HCT116 (cell line): ENCODE measurements at regions not wholly inside any gene's neighbourhood (a gene's known extent, or its start where the extent isn't known, plus 50 kb on each side); places are given as distances from the start of the nearest gene placed in this dataset.

ENCODE experiments used
- ATAC-seq: fragments of 200-7000 bp; cut with Tn5 transposase; 2 replicates; pipeline ENCODE4 v1.9.1; 2020; ENCODE audit warnings: mild to moderate bottlenecking, moderate library complexity
- BruUV-seq: library from RNA; stranded (reverse); fragments of 400-500 nt; replicated peaks from 2 replicates; lab custom pipeline; 2021; lab: Mats Ljungman, UMichigan
- CTCF ChIA-PET: fragments of 300-600 bp; sonication (Branson Sonifier 250); formaldehyde crosslinking; loops from one replicate; lab custom pipeline; 2021; ENCODE audit warnings: antibody characterized with exemption; lab: Charles Lee
- POLR2A ChIA-PET: fragments of 300-600, 350-600 bp; sonication (Branson Sonifier 250); formaldehyde crosslinking; loops from one replicate; lab custom pipeline; 2021; ENCODE audit warnings: antibody characterized with exemption; lab: Charles Lee
- RAD21 ChIA-PET, 2 experiments: fragments of 300-600 bp; sonication (Branson Sonifier 250); formaldehyde crosslinking; loops; one replicate each; lab custom pipeline; 2023; ENCODE audit warnings: low total read pairs in 2 of 2; ENCODE audit not compliant: uncharacterized antibody in 2 of 2, unreplicated experiment in 2 of 2, low non-redundant PET in 1 of 2; lab: Charles Lee
- DNase-seq: peaks from one replicate; pipeline ENCODE4 v3.0.0-alpha.2; 2010; ENCODE audit warnings: low read depth, low spot score
- H2AFZ ChIP-seq: fragments of 200-600 bp; shearing (Covaris generic), sonication (generic); 2 replicates; pipeline ENCODE4 v1.6.1; 2017; ENCODE audit warnings: low read depth, mixed run types, mixed read lengths, antibody characterized with exemption, low read length; ENCODE audit not compliant: poor library complexity, severe bottlenecking
- H3K27ac ChIP-seq: 2 replicates; pipeline ENCODE4 v1.5.1; 2012; ENCODE audit warnings: low read depth, low read length
- H3K27me3 ChIP-seq: fragments of 200-600 bp; sonication (generic); 2 replicates; pipeline ENCODE4 v1.6.1; 2016; ENCODE audit warnings: mixed run types, low read length, mixed read lengths; ENCODE audit not compliant: insufficient read depth
- H3K36me3 ChIP-seq, 2 experiments: fragments of 200-500 bp in 1 of 2; fragments of 200-600 bp in 1 of 2; sonication (Bioruptor generic) in 1 of 2; sonication (generic) in 1 of 2; 2 replicates each; pipeline versions ENCODE4 v1.5.1 to v1.6.1; 2014 to 2016; ENCODE audit warnings: low read length in 2 of 2, inconsistent platforms in 1 of 2, mixed read lengths in 1 of 2, mixed run types in 1 of 2; ENCODE audit not compliant: insufficient read depth in 2 of 2, control insufficient read depth in 1 of 2
- H3K4me1 ChIP-seq, 2 experiments: fragments of 200-600 bp in 1 of 2; sonication (generic) in 1 of 2; 2 replicates each; pipeline versions ENCODE4 v1.5.1 to v1.6.1; 2012 to 2017; ENCODE audit warnings: low read length in 2 of 2, inconsistent platforms in 1 of 2, mild to moderate bottlenecking in 1 of 2, mixed read lengths in 1 of 2, mixed run types in 1 of 2, moderate library complexity in 1 of 2; ENCODE audit not compliant: insufficient read depth in 2 of 2, control insufficient read depth in 1 of 2
- H3K4me2 ChIP-seq: fragments of 200-600 bp; sonication (generic); 2 replicates; pipeline ENCODE4 v1.6.1; 2017; ENCODE audit warnings: mixed run types, low read length, mixed read lengths
- H3K4me3 ChIP-seq, 2 experiments: fragments of 200-600 bp in 1 of 2; sonication (generic) in 1 of 2; replicated peaks in 1 of 2; 2 replicates each; pipeline ENCODE4 v1.5.1; 2011 to 2016; ENCODE audit warnings: low read length in 2 of 2, control low read depth in 1 of 2, low read depth in 1 of 2, mild to moderate bottlenecking in 1 of 2, mixed read lengths in 1 of 2, mixed run types in 1 of 2
- H3K79me2 ChIP-seq: fragments of 200-600 bp; sonication (generic); 2 replicates; pipeline ENCODE4 v1.6.1; 2017; ENCODE audit warnings: mild to moderate bottlenecking, mixed run types, low read length, moderate library complexity, mixed read lengths; ENCODE audit not compliant: insufficient read depth
- H3K9ac ChIP-seq: fragments of 200-600 bp; sonication (generic); 2 replicates; pipeline ENCODE4 v1.6.1; 2016; ENCODE audit warnings: low read length, mixed read lengths
- H3K9me2 ChIP-seq: fragments of 200-600 bp; sonication (generic), shearing (Covaris generic); 2 replicates; pipeline ENCODE4 v1.6.1; 2017; ENCODE audit warnings: mixed run types, mild to moderate bottlenecking, moderate library complexity; ENCODE audit not compliant: insufficient read depth
- H3K9me3 ChIP-seq, 2 experiments: fragments of 200-500 bp in 1 of 2; fragments of 200-600 bp in 1 of 2; sonication (Bioruptor generic) in 1 of 2; sonication (generic) in 1 of 2; 2 replicates each; pipeline ENCODE4 v1.6.1; 2014 to 2017; ENCODE audit warnings: low read length in 2 of 2, mixed read lengths in 2 of 2, inconsistent platforms in 1 of 2, low read depth in 1 of 2, mild to moderate bottlenecking in 1 of 2, mixed run types in 1 of 2, moderate library complexity in 1 of 2; ENCODE audit not compliant: control insufficient read depth in 1 of 2, insufficient read depth in 1 of 2
- H4K20me1 ChIP-seq: fragments of 200-600 bp; sonication (generic), shearing (Covaris generic); 2 replicates; pipeline ENCODE4 v1.6.1; 2017; ENCODE audit warnings: mixed run types, mild to moderate bottlenecking, moderate library complexity; ENCODE audit not compliant: insufficient read depth
- ATF3 ChIP-seq: IDR thresholded peaks from 2 replicates; pipeline ENCODE4 v1.6.1; 2012
- CBX3 ChIP-seq: IDR thresholded peaks from 2 replicates; pipeline ENCODE4 v1.6.1; 2012; ENCODE audit warnings: low read depth
- CEBPB ChIP-seq: IDR thresholded peaks from 2 replicates; pipeline ENCODE4 v1.6.1; 2012; ENCODE audit warnings: low read depth
- CTCF ChIP-seq, 3 experiments: fragments of 200-600 bp in 1 of 3; sonication (generic) in 1 of 3; IDR thresholded peaks in 2 of 3; conservative IDR thresholded peaks in 1 of 3; 2 replicates each; pipeline ENCODE4 v1.5.1; 2012 to 2017; ENCODE audit warnings: low read depth in 2 of 3, low read length in 2 of 3, antibody characterized with exemption in 1 of 3, borderline replicate concordance in 1 of 3, control low read depth in 1 of 3, mild to moderate bottlenecking in 1 of 3, mixed read lengths in 1 of 3, mixed run types in 1 of 3, moderate library complexity in 1 of 3; ENCODE audit not compliant: insufficient read depth in 1 of 3
- EGR1 ChIP-seq: IDR thresholded peaks from 2 replicates; pipeline ENCODE4 v1.6.1; 2012; ENCODE audit warnings: low read depth
- ELF1 ChIP-seq: IDR thresholded peaks from 2 replicates; pipeline ENCODE4 v1.6.1; 2012; ENCODE audit warnings: low read depth, borderline replicate concordance
- EZH2 ChIP-seq: fragments of 200-600 bp; sonication (generic); IDR thresholded peaks from 2 replicates; pipeline ENCODE4 v1.6.1; 2017; ENCODE audit warnings: antibody characterized with exemption, mixed run types
- FOSL1 ChIP-seq: IDR thresholded peaks from 2 replicates; pipeline ENCODE4 v1.6.1; 2012; ENCODE audit warnings: low read depth
- POLR2A ChIP-seq: IDR thresholded peaks from 2 replicates; pipeline ENCODE4 v1.7.0; 2011; ENCODE audit warnings: borderline replicate concordance; ENCODE audit not compliant: insufficient read depth, insufficient read length; ENCODE audit errors: extremely low read depth
- POLR2AphosphoS5 ChIP-seq: IDR thresholded peaks from 2 replicates; pipeline ENCODE4 v1.6.1; 2011; ENCODE audit warnings: mild to moderate bottlenecking, low read depth, low read length, moderate library complexity
- RAD21 ChIP-seq: IDR thresholded peaks from 2 replicates; pipeline ENCODE4 v1.6.1; 2012; ENCODE audit warnings: low read depth, mild to moderate bottlenecking
- REST ChIP-seq: IDR thresholded peaks from 2 replicates; pipeline ENCODE4 v1.6.1; 2012; ENCODE audit warnings: low read depth
- SIN3A ChIP-seq: IDR thresholded peaks from 2 replicates; pipeline ENCODE4 v1.6.1; 2012; ENCODE audit warnings: low read depth
- TCF7L2 ChIP-seq: IDR thresholded peaks from 2 replicates; pipeline ENCODE4 v1.7.0; 2011; ENCODE audit warnings: borderline replicate concordance, inconsistent platforms; ENCODE audit not compliant: insufficient read depth, insufficient read length; ENCODE audit errors: extremely low read depth
- ZBTB33 ChIP-seq: IDR thresholded peaks from 2 replicates; pipeline ENCODE4 v1.6.1; 2011; ENCODE audit warnings: mild to moderate bottlenecking, low read length, moderate library complexity; ENCODE audit not compliant: insufficient replicate concordance; ENCODE audit errors: extremely low read depth
- ZFX ChIP-seq: fragments of 450-650 bp; IDR thresholded peaks from 2 replicates; pipeline ENCODE4 v1.6.1; 2017
- ZNF274 ChIP-seq: fragments of 200-500 bp; sonication (Bioruptor generic); IDR thresholded peaks from 2 replicates; pipeline ENCODE4 v1.6.1; 2014; ENCODE audit warnings: mild to moderate bottlenecking, low read depth, low read length, inconsistent platforms
- intact Hi-C: fragments of 100-400 bp; cut with micrococcal nuclease; formaldehyde crosslinking; loops from 2 replicates; pipeline ENCODE4 v1.10.0; 2022

- Histone ChIP-seq H3K9me3 (peaks cover 3 to 14% of the 10 kb centered on the region in 2 experiments; a peak in 1 of 4 replicates), H3K4me3 (no peak overlapping the region), H3K9me2 (no peaks in the 10 kb centered on the region), H4K20me1 (no peaks in the 10 kb centered on the region), H3K4me1 (no peaks in the 10 kb centered on the region), H3K79me2 (no peaks in the 10 kb centered on the region), H3K27me3 (no peaks in the 10 kb centered on the region), H3K9ac (no peak overlapping the region), H3K36me3 (no peaks in the 10 kb centered on the region), H3K27ac (no peak overlapping the region), H3K4me2 (no peak overlapping the region), H2AFZ (no peak overlapping the region)
- RAD21 ChIA-PET = no interaction called here
- POLR2A ChIA-PET = no interaction called here
- TF ChIP-seq EGR1 = no peak
- no peak for TF ChIP-seq ZBTB33
- TF ChIP-seq POLR2AphosphoS5 = no peak
- TF ChIP-seq ELF1 = no peak
- TF ChIP-seq REST = no peak
- TF ChIP-seq SIN3A = no peak
- TF ChIP-seq CEBPB = no peak
- no peak for TF ChIP-seq TCF7L2
- TF ChIP-seq RAD21 = no peak
- no peak for TF ChIP-seq ZFX
- TF ChIP-seq FOSL1 = no peak
- TF ChIP-seq ATF3 = no peak
- no peak for TF ChIP-seq CTCF (IDR thresholded peaks at IDR 0.05 in 2 of 3, conservative IDR thresholded peaks at IDR 0.05 in 1 of 3; ENCODE audit: borderline replicate concordance in 1 of 3, insufficient read depth in 1 of 3, low read depth in 2 of 3, low read length in 2 of 3)
- no peak for TF ChIP-seq CBX3
- no peak for TF ChIP-seq EZH2
- no peak for TF ChIP-seq POLR2A
- TF ChIP-seq ZNF274 = no peak
- ATAC-seq = no peak
- DNase-seq = no peak
- intact Hi-C loops = no loop called here
- no TSS peak for BruUV-seq
- CTCF ChIA-PET = no interaction called here
Measured at GRCh38 chr4:83701041-83701440, 165.1 kb downstream of the GPAT3 start.
